Adrenal gland (tissue), 9 donors: ENCODE measurements at regions not wholly inside any gene's neighbourhood (a gene's known extent, or its start where the extent isn't known, plus 50 kb on each side); places are given as distances from the start of the nearest gene placed in this dataset.

Experiments
- DNase-seq, 7 donors: peaks; one replicate each; pipeline ENCODE4 v3.0.0-alpha.2; 2019 to 2020
- H3K27ac ChIP-seq, 5 donors: fragments of 200-600 bp; sonication (generic) in 4 of 5; 1 replicate in 3 of 5; 2 replicates in 2 of 5; pipeline versions ENCODE4 v1.5.1 to v1.8.0; 2016 to 2020; ENCODE audit warnings: mild to moderate bottlenecking in 1 of 5
- H3K27me3 ChIP-seq: fragments of 200-600 bp; 2 replicates; pipeline ENCODE4 v1.8.0; 2021
- H3K36me3 ChIP-seq, 2 donors: fragments of 200-600 bp; replicated peaks in 1 of 2; 1 replicate in 1 of 2; 2 replicates in 1 of 2; pipeline versions ENCODE4 v1.5.1 to v1.8.0; 2018 to 2022
- H3K4me1 ChIP-seq, 2 donors: fragments of 200-600 bp; replicated peaks in 1 of 2; 1 replicate in 1 of 2; 2 replicates in 1 of 2; pipeline versions ENCODE4 v1.5.1 to v1.8.0; 2018 to 2021
- H3K4me3 ChIP-seq, 4 donors: fragments of 200-600 bp; sonication (generic) in 3 of 4; one replicate each; pipeline ENCODE4 v1.5.1; 2016 to 2018
- H3K9me3 ChIP-seq, 3 donors: fragments of 200-600 bp; sonication (generic) in 1 of 3; replicated peaks in 1 of 3; 1 replicate in 2 of 3; 2 replicates in 1 of 3; pipeline versions ENCODE4 v1.5.1 to v1.8.0; 2016 to 2021
- POLR2A ChIP-seq, 2 donors: fragments of 450-650 bp; IDR thresholded peaks; one replicate each; pipeline ENCODE4 v1.6.1; 2017; ENCODE audit warnings: antibody characterized with exemption in 2 of 2, mild to moderate bottlenecking in 2 of 2, moderate library complexity in 1 of 2
- WGBS, 4 donors: extraction: QIAGEN DNeasy Blood & Tissue Kit in 2 of 4; methylation state at CpG; one replicate each; pipeline versions ENCODE4 v1.1.5 to v1.1.7; 2013 to 2017; 5-methylcytosine and 5-hydroxymethylcytosine counted together
- intact Hi-C, 2 donors: fragments of 100-400 bp; cut with DNase I; formaldehyde crosslinking; loops; one replicate each; pipeline versions ENCODE4 v1.14.1 to v1.15.0; 2022 to 2023
- TF ChIP-seq, protein P1 (sequence below), 6 experiments: fragments of 450-650 bp in 4 of 6; fragments of 200-600 bp in 2 of 6; sonication (generic) in 1 of 6; IDR thresholded peaks; 1 replicate in 5 of 6; 2 replicates in 1 of 6; pipeline versions ENCODE4 v1.5.1 to v1.8.0; 2016 to 2021; ENCODE audit warnings: antibody characterized with exemption in 6 of 6, mild to moderate bottlenecking in 2 of 6, moderate library complexity in 1 of 6
- donor health status: healthy with polysubstance abuse.
- donor health status: Bipolar disorder and iron deficiency.
- donor health status: DM: yes; HTN: yes; CAD: no.
- donor health status: DM: no; HTN: no; CAD: no.
- donor health status: DM: no; HTN: no; CAD: no.

GRCh38 chr4:129707949-129708348 is 612.0 kb downstream of the C4orf33 start:
- no peaks in the 10 kb centered on the region for H3K9me3 ChIP-seq
- no peaks in the 10 kb centered on the region for H3K4me1 ChIP-seq
- no peak overlapping the region for H3K27ac ChIP-seq
- no peak overlapping the region for H3K4me3 ChIP-seq
- H3K36me3 ChIP-seq: no peaks in the 10 kb centered on the region
- no peaks in the 10 kb centered on the region for H3K27me3 ChIP-seq
- no peak for DNase-seq
- TF ChIP-seq POLR2A (IDR thresholded peaks at IDR 0.05): no peak
- TF ChIP-seq, protein P1, sequence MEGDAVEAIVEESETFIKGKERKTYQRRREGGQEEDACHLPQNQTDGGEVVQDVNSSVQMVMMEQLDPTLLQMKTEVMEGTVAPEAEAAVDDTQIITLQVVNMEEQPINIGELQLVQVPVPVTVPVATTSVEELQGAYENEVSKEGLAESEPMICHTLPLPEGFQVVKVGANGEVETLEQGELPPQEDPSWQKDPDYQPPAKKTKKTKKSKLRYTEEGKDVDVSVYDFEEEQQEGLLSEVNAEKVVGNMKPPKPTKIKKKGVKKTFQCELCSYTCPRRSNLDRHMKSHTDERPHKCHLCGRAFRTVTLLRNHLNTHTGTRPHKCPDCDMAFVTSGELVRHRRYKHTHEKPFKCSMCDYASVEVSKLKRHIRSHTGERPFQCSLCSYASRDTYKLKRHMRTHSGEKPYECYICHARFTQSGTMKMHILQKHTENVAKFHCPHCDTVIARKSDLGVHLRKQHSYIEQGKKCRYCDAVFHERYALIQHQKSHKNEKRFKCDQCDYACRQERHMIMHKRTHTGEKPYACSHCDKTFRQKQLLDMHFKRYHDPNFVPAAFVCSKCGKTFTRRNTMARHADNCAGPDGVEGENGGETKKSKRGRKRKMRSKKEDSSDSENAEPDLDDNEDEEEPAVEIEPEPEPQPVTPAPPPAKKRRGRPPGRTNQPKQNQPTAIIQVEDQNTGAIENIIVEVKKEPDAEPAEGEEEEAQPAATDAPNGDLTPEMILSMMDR (IDR thresholded peaks at IDR 0.05): no peak
- intact Hi-C loops: no loop called here

- intact Hi-C loops: no loop called here
- no peak for DNase-seq
- Histone ChIP-seq H3K27ac (no peak overlapping the region), H3K27me3 (no peaks in the 10 kb centered on the region), H3K4me3 (no peak overlapping the region), H3K4me1 (no peaks in the 10 kb centered on the region), H3K36me3 (no peaks in the 10 kb centered on the region), H3K9me3 (no peaks in the 10 kb centered on the region)
- 84 to 86% (median 86%) methylated on average over 4 of the region's 4 CpGs for WGBS, 4 donors
- no peak for TF ChIP-seq POLR2A (IDR thresholded peaks at IDR 0.05)
- TF ChIP-seq, protein P1 (IDR thresholded peaks at IDR 0.05): no peak
Observed at GRCh38 chr4:129708784-129709183, 612.8 kb downstream of the C4orf33 start.

DNA sequence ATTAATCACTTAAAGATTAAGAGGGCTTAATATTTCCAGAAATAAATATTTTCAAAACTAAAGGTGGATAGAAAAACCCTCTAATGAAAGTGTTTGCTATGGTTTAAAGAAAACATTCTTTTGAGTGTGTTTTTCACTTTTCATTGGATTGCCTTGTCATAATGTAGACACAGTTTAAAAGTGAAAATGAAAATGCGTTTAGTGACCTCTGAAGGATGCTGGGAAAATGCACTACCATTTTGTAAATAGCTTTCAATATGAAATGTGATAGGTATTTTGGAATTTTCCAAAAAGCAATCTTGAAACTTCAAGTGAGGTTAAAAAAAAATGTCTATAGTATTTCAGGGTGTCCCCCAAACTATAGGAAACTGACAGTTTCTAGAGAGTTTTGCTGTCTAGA is 642.2 kb downstream of the C4orf33 start:
- TF ChIP-seq POLR2A (IDR thresholded peaks at IDR 0.05): no peak
- TF ChIP-seq, protein P1 (IDR thresholded peaks at IDR 0.05): no peak
- Histone ChIP-seq H3K27me3 (no peaks in the 10 kb centered on the region), H3K4me1 (no peaks in the 10 kb centered on the region), H3K27ac (no peak overlapping the region), H3K36me3 (no peaks in the 10 kb centered on the region), H3K4me3 (no peak overlapping the region), H3K9me3 (no peaks in the 10 kb centered on the region)
- DNase-seq: no peak
- intact Hi-C loops: no loop called here
- WGBS, 4 donors: 55 to 69% (median 60%) methylated on average over 1 of the region's 1 CpG

- Histone ChIP-seq H3K36me3 (no peaks in the 10 kb centered on the region), H3K27me3 (no peaks in the 10 kb centered on the region), H3K4me3 (no peak overlapping the region), H3K4me1 (no peaks in the 10 kb centered on the region), H3K9me3 (no peaks in the 10 kb centered on the region), H3K27ac (no peak overlapping the region)
- intact Hi-C loops: no loop called here
- no peak for DNase-seq
- no peak for TF ChIP-seq POLR2A (IDR thresholded peaks at IDR 0.05)
- TF ChIP-seq, protein P1 (IDR thresholded peaks at IDR 0.05): no peak
- 49 to 77% (median 66%) methylated on average over 2 of the region's 2 CpGs for WGBS, 4 donors
Observed at GRCh38 chr4:129747756-129748155, 651.8 kb downstream of the C4orf33 start.
